ENCODE measurements at regions not wholly inside any gene's neighbourhood (a gene's known extent, or its start where the extent isn't known, plus 50 kb on each side); places are given as distances from the start of the nearest gene placed in this dataset.
"Not testable (repeated sequence)": the region's sequence is repeated elsewhere in the genome, so short reads cannot be mapped to it uniquely, and the experiment has no call there.

DNA sequence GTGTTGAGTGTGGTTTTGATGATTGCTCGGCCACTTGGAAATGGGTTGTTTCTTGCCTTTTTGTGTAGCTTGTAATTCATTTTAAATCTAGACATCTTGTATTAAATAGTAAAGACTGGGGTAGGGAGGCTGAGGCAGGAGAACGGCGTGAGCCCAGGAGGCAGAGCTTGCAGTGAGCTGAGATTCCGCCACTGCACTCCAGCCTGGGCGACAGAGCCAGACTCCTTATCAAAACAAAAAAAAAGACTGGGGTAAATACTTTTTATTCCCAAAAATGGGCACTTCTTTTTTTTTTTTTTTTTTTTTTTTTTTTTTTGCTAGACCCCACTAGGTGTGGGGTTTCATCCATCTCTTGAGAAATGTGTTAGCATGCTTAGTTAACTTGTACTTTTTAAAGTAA is 258.8 kb upstream of the FAM240B start:
- TF ChIP-seq, protein P1, sequence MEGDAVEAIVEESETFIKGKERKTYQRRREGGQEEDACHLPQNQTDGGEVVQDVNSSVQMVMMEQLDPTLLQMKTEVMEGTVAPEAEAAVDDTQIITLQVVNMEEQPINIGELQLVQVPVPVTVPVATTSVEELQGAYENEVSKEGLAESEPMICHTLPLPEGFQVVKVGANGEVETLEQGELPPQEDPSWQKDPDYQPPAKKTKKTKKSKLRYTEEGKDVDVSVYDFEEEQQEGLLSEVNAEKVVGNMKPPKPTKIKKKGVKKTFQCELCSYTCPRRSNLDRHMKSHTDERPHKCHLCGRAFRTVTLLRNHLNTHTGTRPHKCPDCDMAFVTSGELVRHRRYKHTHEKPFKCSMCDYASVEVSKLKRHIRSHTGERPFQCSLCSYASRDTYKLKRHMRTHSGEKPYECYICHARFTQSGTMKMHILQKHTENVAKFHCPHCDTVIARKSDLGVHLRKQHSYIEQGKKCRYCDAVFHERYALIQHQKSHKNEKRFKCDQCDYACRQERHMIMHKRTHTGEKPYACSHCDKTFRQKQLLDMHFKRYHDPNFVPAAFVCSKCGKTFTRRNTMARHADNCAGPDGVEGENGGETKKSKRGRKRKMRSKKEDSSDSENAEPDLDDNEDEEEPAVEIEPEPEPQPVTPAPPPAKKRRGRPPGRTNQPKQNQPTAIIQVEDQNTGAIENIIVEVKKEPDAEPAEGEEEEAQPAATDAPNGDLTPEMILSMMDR (conservative IDR thresholded peaks at IDR 0.05 in 1 of 2, IDR thresholded peaks at IDR 0.05 in 1 of 2; ENCODE audit: low read depth in 1 of 2, low read length in 2 of 2), result not testable (repeated sequence)
- TF ChIP-seq EZH2 (IDR thresholded peaks at IDR 0.05; ENCODE audit: low read length, missing control alignments), result not testable (repeated sequence)
